Spleen (tissue), 11 donors: ENCODE measurements at regions not wholly inside any gene's neighbourhood (a gene's known extent, or its start where the extent isn't known, plus 50 kb on each side); places are given as distances from the start of the nearest gene placed in this dataset.
"Not testable (repeated sequence)": the region's sequence is repeated elsewhere in the genome, so short reads cannot be mapped to it uniquely, and the experiment has no call there.

Experiments used
- DNase-seq: peaks from one replicate; pipeline ENCODE4 v3.0.0-alpha.2; 2020
- H3K27ac ChIP-seq, 8 donors: fragments of 200-600 bp; sonication (generic) in 7 of 8; 1 replicate in 4 of 8; 2 replicates in 4 of 8; pipeline versions ENCODE4 v1.5.0 to v1.8.0; 2016 to 2021; ENCODE audit warnings: inconsistent platforms in 4 of 8, mild to moderate bottlenecking in 4 of 8, moderate library complexity in 1 of 8
- H3K27me3 ChIP-seq, 7 donors: fragments of 200-600 bp; sonication (generic) in 6 of 7; replicated peaks in 1 of 7; 1 replicate in 4 of 7; 2 replicates in 3 of 7; pipeline versions ENCODE4 v1.5.0 to v1.8.0; 2016 to 2021; ENCODE audit warnings: inconsistent platforms in 3 of 7, mild to moderate bottlenecking in 1 of 7
- H3K36me3 ChIP-seq, 6 donors: fragments of 200-600 bp; sonication (generic) in 5 of 6; 1 replicate in 4 of 6; 2 replicates in 2 of 6; pipeline versions ENCODE4 v1.5.0 to v1.8.0; 2016 to 2021; ENCODE audit warnings: inconsistent platforms in 2 of 6
- H3K4me1 ChIP-seq, 6 donors: fragments of 200-600 bp; sonication (generic) in 5 of 6; 1 replicate in 3 of 6; 2 replicates in 3 of 6; pipeline versions ENCODE4 v1.5.0 to v1.8.0; 2016 to 2021; ENCODE audit warnings: inconsistent platforms in 3 of 6
- H3K4me3 ChIP-seq, 8 donors: fragments of 200-600 bp; sonication (generic) in 7 of 8; 1 replicate in 4 of 8; 2 replicates in 4 of 8; pipeline versions ENCODE4 v1.5.0 to v1.8.0; 2016 to 2021; ENCODE audit warnings: inconsistent platforms in 4 of 8, mild to moderate bottlenecking in 4 of 8, moderate library complexity in 2 of 8
- H3K9me3 ChIP-seq, 8 donors: fragments of 200-600 bp; sonication (generic) in 7 of 8; 1 replicate in 4 of 8; 2 replicates in 4 of 8; pipeline versions ENCODE4 v1.5.0 to v1.8.0; 2016 to 2021; ENCODE audit warnings: inconsistent platforms in 4 of 8
- CTCF ChIP-seq, 11 experiments: fragments of 200-600 bp in 7 of 11; fragments of 450-650 bp in 4 of 11; sonication (generic) in 4 of 11; IDR thresholded peaks in 8 of 11; conservative IDR thresholded peaks in 3 of 11; 1 replicate in 7 of 11; 2 replicates in 4 of 11; pipeline versions ENCODE4 v1.4.0 to v1.8.0; 2016 to 2021; ENCODE audit warnings: antibody characterized with exemption in 11 of 11, inconsistent platforms in 4 of 11, mild to moderate bottlenecking in 1 of 11
- POLR2A ChIP-seq, 3 donors: fragments of 450-650 bp; IDR thresholded peaks; one replicate each; pipeline ENCODE4 v1.5.1; 2017; ENCODE audit warnings: antibody characterized with exemption in 3 of 3, mild to moderate bottlenecking in 1 of 3
- POLR2AphosphoS5 ChIP-seq, 3 donors: sonication (generic); formaldehyde crosslinking; IDR thresholded peaks; one replicate each; pipeline ENCODE4 v1.5.1; 2017; ENCODE audit warnings: antibody characterized with exemption in 3 of 3
- WGBS, 5 donors: extraction: QIAGEN DNeasy Blood & Tissue Kit in 3 of 5; methylation state at CpG; one replicate each; pipeline versions ENCODE4 v1.1.5 to v1.1.7; 2013 to 2018; 5-methylcytosine and 5-hydroxymethylcytosine counted together
- intact Hi-C: fragments of 100-400 bp; cut with DNase I; formaldehyde crosslinking; loops from one replicate; pipeline ENCODE4 v1.15.0; 2023; ENCODE audit warnings: low total_unique reads
- donor health status: healthy with polysubstance abuse.
- donor health status: DM: no; HTN: no; CAD: no; lungs with moderate emphysema.
- donor health status: DM: no; HTN: no; CAD: no.
- donor health status: Bipolar disorder and iron deficiency.
- donor health status: healthy.
- donor health status: DM: no; HTN: no; CAD: no.
- donor health status: DM: yes; HTN: yes; CAD: no.

GRCh38 chrX:84748965-84749656 is 246.9 kb upstream of the HDX start:
- H3K27me3 ChIP-seq = no peaks in the 10 kb centered on the region
- 70 to 94% (median 79%) methylated on average over 5 to 6 of the region's 6 CpGs for WGBS, 5 donors
- H3K4me3 ChIP-seq = no peak overlapping the region
- intact Hi-C loops = no loop called here
- DNase-seq = no peak
- TF ChIP-seq POLR2A (IDR thresholded peaks at IDR 0.05) (no peak), CTCF (IDR thresholded peaks at IDR 0.05 in 8 of 11, conservative IDR thresholded peaks at IDR 0.05 in 3 of 11) (no peak), POLR2AphosphoS5 (IDR thresholded peaks at IDR 0.05) (no peak)
- H3K9me3 ChIP-seq = no peaks in the 10 kb centered on the region
- H3K36me3 ChIP-seq = no peaks in the 10 kb centered on the region
- no peak overlapping the region for H3K27ac ChIP-seq
- H3K4me1 ChIP-seq = no peaks in the 10 kb centered on the region

- no peak overlapping the region for H3K27ac ChIP-seq
- TF ChIP-seq POLR2AphosphoS5 (IDR thresholded peaks at IDR 0.05) = no peak
- no peak for TF ChIP-seq CTCF (IDR thresholded peaks at IDR 0.05 in 8 of 11, conservative IDR thresholded peaks at IDR 0.05 in 3 of 11)
- no peak for TF ChIP-seq POLR2A (IDR thresholded peaks at IDR 0.05)
Observed at GRCh38 chrX:84760560-84760959, 243.1 kb upstream of the APOOL start.

GRCh38 chrX:84796321-84796720 is 207.4 kb upstream of the APOOL start:
- Histone ChIP-seq H3K4me1 (no peaks in the 10 kb centered on the region), H3K9me3 (peaks cover 0 to 19% (median 2%) of the 10 kb centered on the region in 8 donors), H3K36me3 (no peaks in the 10 kb centered on the region), H3K27me3 (no peaks in the 10 kb centered on the region), H3K27ac (no peak overlapping the region), H3K4me3 (no peak overlapping the region)
- 90 to 100% (median 93%) methylated on average over 1 of the region's 1 CpG for whole genome bisulfite sequencing, 5 donors
- DNase-seq = no peak
- TF ChIP-seq CTCF (IDR thresholded peaks at IDR 0.05 in 8 of 11, conservative IDR thresholded peaks at IDR 0.05 in 3 of 11) (no peak), POLR2A (IDR thresholded peaks at IDR 0.05) (no peak), POLR2AphosphoS5 (IDR thresholded peaks at IDR 0.05) (no peak)
- intact Hi-C loops = no loop called here

More at GRCh38 chrX:84760560-84760959, 243.1 kb upstream of the APOOL start:
- H3K4me3 ChIP-seq = no peak overlapping the region
- H3K27me3 ChIP-seq = no peaks in the 10 kb centered on the region
- H3K36me3 ChIP-seq = no peaks in the 10 kb centered on the region
- 50 to 75% (median 63%) methylated on average over 1 of the region's 1 CpG for WGBS, 5 donors
- DNase-seq = no peak
- intact Hi-C loops = no loop called here
- H3K9me3 ChIP-seq = no peaks in the 10 kb centered on the region
- no peaks in the 10 kb centered on the region for H3K4me1 ChIP-seq

GRCh38 chrX:84830836-84831235 is 172.8 kb upstream of the APOOL start:
- no peak for DNase-seq
- no peak overlapping the region for H3K27ac ChIP-seq
- H3K4me3 ChIP-seq = no peak overlapping the region
- intact Hi-C loops = no loop called here
- no peaks in the 10 kb centered on the region for H3K27me3 ChIP-seq
- no peaks in the 10 kb centered on the region for H3K4me1 ChIP-seq
- H3K36me3 ChIP-seq = no peaks in the 10 kb centered on the region
- no peak for TF ChIP-seq POLR2AphosphoS5 (IDR thresholded peaks at IDR 0.05)
- no peak for TF ChIP-seq POLR2A (IDR thresholded peaks at IDR 0.05)
- no peak for TF ChIP-seq CTCF (IDR thresholded peaks at IDR 0.05 in 8 of 11, conservative IDR thresholded peaks at IDR 0.05 in 3 of 11)
- peaks cover 0 to 22% (median 0%) of the 10 kb centered on the region in 8 donors for H3K9me3 ChIP-seq

GRCh38 chrX:84846541-84846940 is 157.1 kb upstream of the APOOL start:
- intact Hi-C loops, H3K4me1 ChIP-seq, DNase-seq, H3K36me3 ChIP-seq, H3K4me3 ChIP-seq, H3K27ac ChIP-seq, H3K27me3 ChIP-seq: not testable (repeated sequence)
- WGBS, 5 donors = 81 to 89% (median 84%) methylated on average over 1 of the region's 1 CpG
- peaks cover 0 to 26% (median 12%) of the 10 kb centered on the region in 8 donors for H3K9me3 ChIP-seq

GRCh38 chrX:84851183-84851582 is 152.5 kb upstream of the APOOL start:
- H3K4me3 ChIP-seq, DNase-seq, H3K4me1 ChIP-seq, H3K27ac ChIP-seq, H3K27me3 ChIP-seq, intact Hi-C loops, H3K36me3 ChIP-seq: not testable (repeated sequence)
- WGBS, 5 donors = 76 to 84% (median 80%) methylated on average over 3 of the region's 3 CpGs
- H3K9me3 ChIP-seq = peaks cover 0 to 40% (median 17%) of the 10 kb centered on the region in 8 donors

GRCh38 chrX:84856791-84857190 is 146.9 kb upstream of the APOOL start:
- H3K36me3 ChIP-seq, H3K4me3 ChIP-seq, intact Hi-C loops, H3K4me1 ChIP-seq, H3K27me3 ChIP-seq, H3K27ac ChIP-seq, DNase-seq: not testable (repeated sequence)
- 86 to 98% (median 90%) methylated on average over 8 to 20 of the region's 20 CpGs for WGBS, 5 donors
- H3K9me3 ChIP-seq = peaks cover 0 to 12% (median 2%) of the 10 kb centered on the region in 8 donors
